ENCODE measurements at regions not wholly inside any gene's neighbourhood (a gene's known extent, or its start where the extent isn't known, plus 50 kb on each side); places are given as distances from the start of the nearest gene placed in this dataset.
"Not testable (repeated sequence)": the region's sequence is repeated elsewhere in the genome, so short reads cannot be mapped to it uniquely, and the experiment has no call there.

DNA sequence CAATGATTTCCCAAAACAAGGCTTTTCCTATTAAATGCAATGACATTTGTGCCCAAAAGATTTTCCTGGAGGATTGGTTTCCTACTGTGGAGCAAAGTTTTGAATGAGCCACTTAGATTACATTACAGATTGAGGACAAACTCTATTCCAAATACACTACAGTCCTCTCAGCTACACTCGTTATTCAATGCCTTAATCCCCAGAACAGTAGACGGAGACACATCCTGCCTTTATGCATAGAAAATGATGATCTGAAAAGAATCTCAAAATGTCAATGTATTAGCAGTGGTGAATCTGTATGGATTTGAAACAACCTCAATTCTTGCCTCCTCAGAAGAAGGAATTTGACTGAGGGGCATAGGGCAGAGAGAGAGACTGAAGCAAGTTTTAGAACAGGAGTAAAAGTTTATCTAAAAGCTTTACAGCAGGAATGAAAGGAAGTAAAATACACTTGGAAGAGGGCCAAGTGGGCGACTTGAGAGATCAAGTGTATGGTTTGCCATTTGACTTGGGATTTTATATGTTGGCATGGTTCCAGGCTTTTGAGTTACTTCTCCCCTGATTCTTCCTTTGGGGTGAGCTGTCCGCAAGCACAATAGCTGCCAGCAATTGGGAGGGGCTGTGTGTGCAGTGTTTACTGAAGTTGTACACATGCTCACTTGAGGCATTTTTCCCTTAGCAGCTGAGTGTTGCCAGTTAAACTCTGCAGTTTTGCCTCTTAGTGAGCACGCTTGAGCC, 891.9 kb upstream of the MBL2 start:
- peak; percentile 1 for DNase-seq (ENCODE audit: extremely low read depth, low read depth)

DNA sequence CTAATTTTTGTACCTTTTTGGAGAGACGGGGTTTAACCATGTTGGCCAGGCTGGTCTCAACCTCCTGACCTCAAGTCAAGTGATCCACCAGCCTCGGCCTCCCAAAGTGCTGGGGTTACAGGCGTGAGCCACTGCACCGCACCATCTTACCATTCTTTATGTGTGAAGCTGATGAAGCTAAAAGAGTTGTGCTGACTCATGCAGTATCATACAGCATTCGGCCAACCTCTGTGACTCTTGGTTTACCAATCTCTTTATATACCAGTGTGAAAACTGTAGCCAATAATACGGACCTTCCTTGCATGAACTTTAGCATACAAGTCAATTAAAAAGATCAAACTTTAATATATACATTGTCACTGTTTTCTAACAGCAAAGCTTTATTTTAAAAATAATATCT, 878.2 kb upstream of the MBL2 start:
- DNase-seq (ENCODE audit: extremely low read depth, low read depth) = no peak

DNA sequence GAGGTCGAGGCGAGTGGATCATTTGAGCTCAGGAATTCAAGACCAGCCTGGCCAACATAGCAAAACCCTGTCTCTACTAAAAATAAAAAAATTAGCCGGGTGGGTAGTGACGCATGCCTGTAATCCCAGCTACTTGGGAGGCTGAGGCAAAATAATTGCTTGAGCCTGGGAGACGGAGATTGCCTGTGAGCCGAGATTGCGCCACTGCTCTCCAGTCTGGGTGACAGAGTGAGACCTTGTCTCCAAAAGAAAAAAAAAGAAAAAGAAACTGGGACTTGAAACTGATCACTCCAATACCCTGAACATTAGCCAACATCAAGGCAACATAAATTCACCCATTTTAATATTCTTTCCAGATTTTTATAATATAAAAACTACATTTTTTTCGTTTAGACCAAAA, 874.6 kb upstream of the MBL2 start:
- DNase-seq (ENCODE audit: extremely low read depth, low read depth) = not testable (repeated sequence)

DNA sequence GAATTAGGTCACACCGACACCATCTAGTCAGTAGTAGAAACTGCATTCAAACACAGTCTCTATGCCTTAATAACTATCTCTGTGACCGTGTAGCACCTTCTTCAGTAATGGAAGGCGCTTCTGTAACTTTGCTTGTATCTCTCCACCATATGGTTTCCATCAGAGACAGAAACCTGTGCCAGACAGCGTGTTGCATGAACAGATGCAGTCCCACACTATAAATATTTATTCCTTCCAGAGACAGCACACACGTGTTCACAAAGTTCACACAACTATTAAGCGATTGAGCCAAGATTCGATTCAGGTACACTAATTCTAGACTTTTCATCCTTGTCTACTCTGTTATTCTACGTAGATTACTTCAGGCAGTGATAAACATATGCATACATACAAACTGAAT, 873.9 kb upstream of the MBL2 start:
- no peak for DNase-seq (ENCODE audit: extremely low read depth, low read depth)

DNA sequence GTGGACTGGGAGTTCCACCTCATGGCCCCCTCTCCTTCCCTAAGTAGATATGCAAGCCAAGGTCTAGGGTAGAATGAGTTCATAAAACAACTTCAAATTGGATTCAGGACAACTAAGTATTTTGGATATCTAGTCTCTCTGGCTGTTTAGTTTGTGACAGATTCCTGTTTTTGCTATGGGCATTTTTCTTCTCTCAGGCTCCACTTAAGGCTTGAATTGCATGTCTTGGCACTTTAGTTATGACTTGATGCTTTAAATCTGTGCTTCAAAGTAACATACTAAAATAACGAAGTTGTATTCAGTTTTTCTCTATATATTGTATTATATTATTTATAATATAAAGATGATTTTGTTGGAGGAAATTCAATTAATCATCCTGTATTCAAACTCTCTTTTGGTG, 873.4 kb upstream of the MBL2 start:
- no peak for DNase-seq (ENCODE audit: extremely low read depth, low read depth)

DNA sequence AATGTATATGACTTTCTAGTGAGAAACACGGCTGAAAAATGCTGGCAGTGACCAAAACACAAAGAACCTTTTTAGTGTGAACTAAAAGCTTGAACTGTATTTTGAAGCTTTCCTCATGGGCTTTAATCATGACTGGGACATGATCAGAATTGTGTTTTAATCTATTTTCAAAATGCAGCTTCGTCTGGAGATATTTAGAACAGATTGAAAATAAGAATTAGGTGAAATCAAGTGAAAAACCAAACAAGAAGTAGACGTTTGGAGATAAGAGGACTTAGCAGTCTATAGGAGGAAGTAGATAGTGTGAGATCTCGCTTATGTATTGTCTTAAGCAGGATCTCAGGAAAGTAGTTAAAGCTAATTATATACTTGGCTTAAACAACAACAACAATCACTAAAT, 865.4 kb upstream of the MBL2 start:
- no peak for DNase-seq (ENCODE audit: extremely low read depth, low read depth)

DNA sequence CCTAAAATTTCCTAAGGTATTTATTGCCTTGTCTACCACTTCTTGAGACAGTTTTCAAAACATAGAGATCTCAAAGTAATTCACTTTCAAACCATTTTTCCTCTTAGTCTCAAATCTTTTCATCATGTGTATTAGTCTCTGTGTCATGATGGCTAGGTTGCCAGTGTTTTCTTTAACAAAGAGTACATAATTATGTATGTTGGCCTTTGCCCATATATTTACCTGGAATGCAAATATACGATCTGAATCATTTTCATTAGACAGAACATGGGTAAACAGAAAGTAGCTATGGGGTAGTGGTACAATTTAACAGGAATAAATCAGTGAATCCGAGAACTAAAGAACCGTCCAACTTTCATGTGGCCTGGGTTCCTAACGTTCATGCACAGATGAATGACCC, 852.1 kb upstream of the MBL2 start:
- DNase-seq (ENCODE audit: extremely low read depth, low read depth) = no peak

DNA sequence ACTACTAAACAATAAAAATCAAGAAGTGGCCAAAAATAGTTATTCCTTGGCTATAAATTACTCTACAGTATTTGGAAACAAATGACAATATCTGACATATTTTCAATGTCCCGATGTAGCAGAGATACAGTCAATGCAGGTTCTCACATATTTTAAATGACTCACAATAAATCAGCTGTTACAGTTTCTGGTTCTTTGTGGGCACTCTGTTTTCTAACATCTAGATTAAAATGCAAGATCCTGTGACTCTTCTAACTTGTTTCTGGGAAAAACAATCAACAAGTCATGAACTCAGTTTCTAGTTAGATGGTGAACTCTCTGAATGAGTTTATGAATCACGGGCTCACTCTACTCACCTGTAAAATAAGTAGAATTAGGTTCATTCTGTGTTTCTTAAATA, 849.6 kb upstream of the MBL2 start:
- DNase-seq (ENCODE audit: extremely low read depth, low read depth) = no peak

DNA sequence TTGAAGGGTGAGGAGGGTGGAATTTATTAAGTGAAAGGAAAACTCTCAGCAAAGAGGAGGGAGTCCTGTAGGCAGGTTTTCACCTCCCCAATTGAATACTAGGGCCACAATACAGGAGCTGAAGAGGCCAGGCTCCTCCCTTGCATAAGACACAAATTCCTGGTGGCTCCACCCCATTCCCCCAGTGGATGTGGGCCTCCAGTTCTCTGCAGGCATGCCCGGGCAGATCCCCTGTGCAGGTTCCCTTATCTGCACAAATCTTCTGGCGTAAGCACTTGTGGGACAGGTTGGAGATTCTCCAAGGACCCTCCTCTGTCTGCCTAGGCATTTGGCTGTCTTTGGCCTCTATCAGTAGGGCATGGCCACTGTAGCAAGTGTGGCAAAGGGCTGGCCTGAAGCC, 847.1 kb upstream of the MBL2 start:
- DNase-seq (ENCODE audit: extremely low read depth, low read depth) = no peak

DNA sequence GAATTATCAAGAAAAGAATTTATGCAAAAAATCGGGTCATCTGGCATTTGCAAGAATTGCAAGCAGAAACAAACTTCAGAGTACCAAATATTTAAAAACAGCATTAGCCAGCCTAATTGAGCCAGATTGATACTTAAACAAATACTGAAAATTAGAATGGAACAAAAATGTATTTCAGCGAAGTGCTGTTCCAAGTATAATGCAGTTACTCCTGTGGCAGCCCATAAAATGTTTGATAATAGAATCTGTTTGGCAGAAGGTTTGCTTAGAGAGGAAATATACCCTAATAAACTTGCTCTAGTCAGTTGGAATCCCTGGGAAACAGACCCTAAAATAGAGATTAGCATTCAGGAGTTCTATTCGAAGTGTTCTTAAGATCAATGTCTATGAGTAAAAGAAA, 835.1 kb upstream of the MBL2 start:
- no peak for DNase-seq (ENCODE audit: extremely low read depth, low read depth)

DNA sequence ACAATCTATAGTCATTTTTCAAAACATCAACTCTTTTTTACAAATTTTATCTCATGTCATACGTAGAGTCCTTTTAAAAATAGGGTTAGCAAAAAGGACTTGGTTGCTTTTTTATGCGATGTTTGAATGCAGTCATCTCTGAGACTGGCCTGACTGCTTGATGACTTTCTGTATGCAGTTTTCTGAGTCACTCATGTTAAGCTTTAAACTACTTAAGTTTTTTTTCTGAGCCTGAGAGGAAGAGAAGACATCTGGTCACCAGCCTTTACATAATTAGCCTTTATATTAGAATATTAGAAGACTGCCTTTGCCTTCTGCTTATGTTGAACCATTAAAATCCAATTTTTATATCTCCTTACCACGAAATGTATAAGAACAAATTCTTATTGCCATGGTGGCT, 834.4 kb upstream of the MBL2 start:
- no peak for DNase-seq (ENCODE audit: extremely low read depth, low read depth)

DNA sequence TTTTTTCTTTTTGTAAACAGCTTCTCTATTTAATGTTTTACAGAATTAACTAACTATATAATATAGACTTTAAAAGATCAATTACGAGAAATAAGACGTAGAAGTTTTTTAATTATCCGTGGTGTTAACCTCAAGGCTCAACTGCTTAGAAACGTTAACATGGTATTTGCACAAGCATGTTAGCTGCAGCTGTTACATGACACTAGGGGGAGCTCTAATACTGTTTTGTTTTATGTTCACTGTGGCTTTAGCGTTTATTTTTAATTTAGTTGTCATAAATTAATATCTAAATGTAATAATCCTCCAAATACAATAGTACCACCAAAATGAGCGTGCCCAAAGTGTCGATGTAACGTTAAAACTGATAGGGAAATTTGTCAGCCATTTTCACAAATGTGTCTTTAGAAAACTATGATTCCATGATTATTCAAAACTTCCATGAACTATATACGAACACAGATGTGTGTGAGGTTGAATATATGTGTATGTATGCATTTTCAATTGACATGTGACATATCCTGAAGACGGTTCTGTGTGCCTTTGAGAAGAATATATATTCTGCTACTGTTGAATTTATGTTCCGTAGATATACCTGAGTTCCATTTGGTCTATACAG, 828.8 kb upstream of the MBL2 start:
- DNase-seq (ENCODE audit: extremely low read depth, low read depth) = peak; percentile 38

DNA sequence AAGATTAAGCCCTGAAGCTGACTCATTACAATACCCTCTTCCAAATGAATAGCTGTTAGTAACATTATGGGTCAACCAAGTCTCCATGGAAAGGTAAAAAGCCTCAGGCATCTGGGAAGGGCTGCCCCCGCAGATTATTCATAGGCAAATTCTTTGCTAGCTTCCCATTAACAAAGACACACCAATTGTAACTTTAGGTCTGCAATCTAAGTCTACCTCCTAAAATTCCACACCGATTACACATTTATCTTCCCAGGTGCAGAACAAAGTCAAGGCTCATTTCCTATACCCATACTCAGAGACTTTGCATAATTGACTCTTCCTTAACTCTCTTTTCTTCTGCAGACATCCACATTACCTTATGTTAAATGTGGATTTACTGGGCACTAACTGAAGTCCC, 826.3 kb upstream of the MBL2 start:
- DNase-seq (ENCODE audit: extremely low read depth, low read depth) = no peak

DNA sequence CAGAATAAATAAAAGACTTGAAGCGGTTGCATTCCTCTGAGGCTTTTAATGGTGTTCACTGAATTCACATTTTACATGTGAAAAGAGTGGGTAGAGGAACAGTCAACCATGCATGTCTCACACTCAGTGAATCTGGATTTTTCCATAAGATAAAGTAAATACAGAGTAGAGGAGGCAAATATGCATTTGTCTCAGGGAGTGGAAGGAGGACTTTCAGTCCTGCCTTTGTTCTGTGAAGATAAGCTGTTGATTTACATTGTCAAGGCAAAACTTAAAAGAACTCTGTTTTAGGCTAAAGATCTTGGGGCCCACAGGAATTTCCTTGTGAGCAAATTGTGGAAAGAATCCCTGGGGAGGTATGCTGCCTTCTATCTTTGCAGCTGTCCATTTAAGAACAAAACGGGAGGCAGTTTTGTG, 825.3 kb upstream of the MBL2 start:
- no peak for DNase-seq (ENCODE audit: extremely low read depth, low read depth)

DNA sequence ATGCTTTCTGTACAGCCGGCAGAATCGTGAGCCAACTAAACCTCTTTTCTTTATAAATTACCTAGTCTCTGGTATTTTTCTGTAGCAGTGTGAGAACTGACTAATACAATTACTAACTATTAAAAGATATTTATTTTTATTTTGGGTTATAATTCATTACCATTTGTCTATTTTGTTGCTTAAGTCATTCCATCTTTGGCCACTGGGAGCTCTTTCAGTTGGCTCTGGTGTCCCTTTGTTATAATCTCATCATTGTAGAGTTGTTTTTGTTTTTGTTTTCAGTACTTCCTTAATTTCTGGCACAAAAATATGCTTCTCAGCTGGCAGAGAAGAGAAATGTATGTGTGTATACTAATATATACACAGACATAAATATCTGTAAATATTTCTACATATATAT, 807.9 kb upstream of the MBL2 start:
- DNase-seq (ENCODE audit: extremely low read depth, low read depth) = no peak

DNA sequence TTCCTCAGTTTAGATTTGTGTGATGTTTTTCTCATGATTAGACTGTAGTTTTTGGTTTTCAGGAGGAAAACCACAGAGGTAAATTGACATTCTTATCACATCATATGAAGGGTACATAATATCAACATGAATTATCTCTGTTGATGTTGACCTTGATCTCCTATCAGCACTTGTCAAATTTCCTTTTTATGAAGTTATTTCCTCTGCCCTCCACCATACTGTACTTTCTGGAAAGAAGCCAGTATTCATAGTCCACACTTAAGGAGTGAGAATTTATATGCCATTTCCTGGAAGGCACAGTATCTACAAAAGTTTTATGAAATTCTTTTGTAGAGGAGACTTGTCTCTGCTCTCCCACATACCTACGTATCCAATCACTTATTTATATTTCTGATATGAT, 807.2 kb upstream of the MBL2 start:
- DNase-seq (ENCODE audit: extremely low read depth, low read depth) = no peak

DNA sequence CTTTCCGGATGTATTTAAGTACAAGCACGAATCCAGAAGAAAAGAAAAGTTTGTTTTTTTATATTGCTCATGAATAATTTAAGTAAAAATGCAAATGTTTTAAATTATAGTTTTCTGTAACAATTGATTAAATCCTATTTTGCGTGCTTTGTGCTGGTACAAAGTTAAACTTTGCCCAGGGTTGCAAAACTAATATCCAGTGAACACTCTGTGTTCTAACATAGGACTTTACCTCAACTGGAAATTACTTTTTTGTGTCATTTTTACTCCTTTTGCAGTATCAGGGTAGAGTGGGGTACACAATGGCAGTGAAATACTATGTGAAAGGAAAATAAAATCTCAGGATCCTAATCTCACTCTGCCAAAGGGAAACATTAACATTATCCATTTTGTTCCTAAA, 801.4 kb upstream of the MBL2 start:
- DNase-seq (ENCODE audit: extremely low read depth, low read depth) = no peak

DNA sequence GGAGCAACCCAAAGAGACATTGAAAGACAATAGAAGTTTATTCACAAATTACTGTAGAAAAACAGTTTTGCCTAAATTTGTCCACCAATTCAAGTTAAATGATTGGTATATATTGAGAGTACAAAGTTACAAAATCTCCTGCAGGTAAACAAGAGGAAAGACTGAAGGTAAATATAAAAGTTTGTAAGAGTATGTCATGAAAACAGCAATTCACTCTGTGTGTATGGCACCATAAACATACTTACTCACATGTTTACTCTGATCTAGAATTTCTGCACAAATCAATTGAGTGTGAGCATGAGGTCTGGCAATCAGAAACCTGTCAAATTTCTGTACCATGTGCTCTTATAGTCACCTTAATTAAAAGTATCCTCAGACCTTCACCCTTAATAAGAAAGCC, 800.9 kb upstream of the MBL2 start:
- no peak for DNase-seq (ENCODE audit: extremely low read depth, low read depth)

DNA sequence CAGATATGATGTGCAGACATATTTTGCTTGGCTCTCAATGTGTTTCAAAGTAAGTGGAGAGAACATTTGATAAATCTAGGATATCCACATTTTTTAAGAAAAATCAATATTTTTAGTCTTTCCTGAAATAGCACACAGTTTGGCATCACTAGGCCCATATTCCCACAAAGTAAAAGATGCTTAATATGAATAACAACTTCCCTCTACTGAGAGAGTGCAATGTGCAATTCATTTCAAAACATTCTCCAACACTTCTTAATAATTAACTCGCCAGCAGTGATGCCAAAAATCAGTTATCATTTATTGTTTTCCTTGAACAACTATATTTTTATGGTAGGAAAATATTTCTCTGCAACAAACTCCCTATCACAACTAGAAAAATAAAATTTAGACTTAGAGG, 800.2 kb upstream of the MBL2 start:
- DNase-seq (ENCODE audit: extremely low read depth, low read depth) = no peak

DNA sequence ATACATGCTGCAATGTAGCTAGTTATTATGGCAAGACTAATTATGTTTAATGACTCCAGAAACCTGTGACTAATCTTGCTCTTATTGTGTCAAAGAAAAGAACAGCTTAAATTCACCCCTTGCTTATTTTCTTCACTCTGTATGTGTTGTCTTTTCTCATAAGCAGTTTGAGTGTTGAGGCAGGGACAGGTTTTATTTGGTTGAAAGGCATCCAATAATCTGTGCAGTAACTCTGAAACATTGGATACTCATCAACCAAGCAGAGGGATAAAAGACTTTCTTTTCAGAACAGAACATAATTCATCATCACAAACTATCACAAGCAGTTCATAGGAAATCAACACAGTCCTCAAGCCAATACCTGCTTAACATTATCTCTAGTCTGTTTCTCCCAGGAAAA, 797.6 kb upstream of the MBL2 start:
- DNase-seq (ENCODE audit: extremely low read depth, low read depth) = no peak

DNA sequence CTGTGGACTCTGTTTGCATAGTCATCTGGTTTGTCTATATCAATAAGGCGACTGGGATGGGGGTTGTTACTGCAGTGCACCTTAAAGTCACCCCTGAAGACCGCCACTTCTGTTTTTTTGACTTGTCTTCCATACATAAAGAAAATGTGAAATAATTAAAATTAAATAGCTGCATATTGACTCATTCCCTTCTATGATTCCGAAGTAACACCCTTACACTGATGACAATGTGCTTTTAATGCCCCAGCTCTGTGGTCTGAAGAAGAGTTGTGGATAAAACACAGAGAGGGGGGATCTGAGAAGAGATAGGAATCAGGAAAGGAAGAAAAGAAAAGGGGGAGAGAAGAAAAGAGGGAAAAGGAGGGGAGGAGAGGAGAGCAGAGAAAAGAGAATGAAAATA, 796.9 kb upstream of the MBL2 start:
- DNase-seq (ENCODE audit: extremely low read depth, low read depth) = no peak

DNA sequence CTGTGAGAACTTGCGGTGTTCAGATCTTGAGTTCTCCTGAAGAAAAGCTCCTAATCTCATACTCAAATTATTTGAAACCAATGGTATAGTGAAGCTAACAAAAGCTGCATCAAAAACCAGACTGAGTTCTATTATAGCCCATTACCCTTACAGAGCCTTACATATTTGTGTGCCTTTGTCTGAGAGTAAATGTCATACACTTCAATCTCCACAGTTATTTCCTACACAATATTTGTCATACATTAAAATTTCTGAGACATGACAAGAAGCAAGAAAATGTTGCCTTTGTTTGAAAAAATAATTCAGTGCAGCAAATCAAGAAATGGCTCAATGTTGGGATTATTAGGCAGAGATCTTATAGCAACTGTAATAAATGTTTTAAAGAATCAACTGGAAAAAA, 776.1 kb upstream of the MBL2 start:
- no peak for DNase-seq (ENCODE audit: extremely low read depth, low read depth)

DNA sequence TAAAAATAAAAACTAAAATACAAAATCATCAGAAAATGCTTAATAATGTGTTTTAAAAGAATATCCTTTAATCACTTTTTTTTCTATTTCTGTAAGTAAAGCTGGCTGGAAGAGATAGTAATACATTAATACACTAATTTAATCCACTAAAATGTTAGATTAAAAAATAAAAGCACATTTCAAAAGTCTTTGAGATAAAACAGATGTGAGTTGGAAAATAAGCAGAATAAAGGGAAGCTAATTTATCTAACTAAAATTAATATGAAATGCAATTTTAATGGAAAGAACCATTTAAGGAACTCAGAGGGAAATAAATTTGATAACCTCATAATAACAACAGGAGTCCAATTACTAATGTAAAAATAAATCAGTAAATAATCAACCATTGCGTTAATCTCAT, 774.8 kb upstream of the MBL2 start:
- no peak for DNase-seq (ENCODE audit: extremely low read depth, low read depth)
